ENCODE measurements at regions not wholly inside any gene's neighbourhood (a gene's known extent, or its start where the extent isn't known, plus 50 kb on each side); places are given as distances from the start of the nearest gene placed in this dataset.

DNA sequence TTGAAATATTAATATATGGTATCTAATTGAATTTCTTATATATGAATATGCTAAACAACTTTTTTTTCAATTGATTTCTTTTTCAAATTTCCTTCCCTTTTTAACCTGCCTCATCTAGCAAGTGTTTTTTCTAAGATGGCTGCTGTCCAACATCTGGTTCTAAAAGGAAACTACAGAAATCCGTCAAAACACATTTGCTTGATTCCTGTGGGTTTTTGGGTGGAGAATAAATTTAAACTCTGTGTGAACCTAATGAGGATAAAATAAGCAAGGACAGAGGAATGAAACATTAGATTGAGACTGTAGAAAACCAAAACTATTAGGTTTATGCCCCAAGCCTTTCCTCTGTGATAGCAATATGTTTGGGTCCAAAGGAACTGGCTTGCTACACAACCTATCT lies 75.5 kb upstream of the STARD3NL start:
- TF ChIP-seq, protein P1, sequence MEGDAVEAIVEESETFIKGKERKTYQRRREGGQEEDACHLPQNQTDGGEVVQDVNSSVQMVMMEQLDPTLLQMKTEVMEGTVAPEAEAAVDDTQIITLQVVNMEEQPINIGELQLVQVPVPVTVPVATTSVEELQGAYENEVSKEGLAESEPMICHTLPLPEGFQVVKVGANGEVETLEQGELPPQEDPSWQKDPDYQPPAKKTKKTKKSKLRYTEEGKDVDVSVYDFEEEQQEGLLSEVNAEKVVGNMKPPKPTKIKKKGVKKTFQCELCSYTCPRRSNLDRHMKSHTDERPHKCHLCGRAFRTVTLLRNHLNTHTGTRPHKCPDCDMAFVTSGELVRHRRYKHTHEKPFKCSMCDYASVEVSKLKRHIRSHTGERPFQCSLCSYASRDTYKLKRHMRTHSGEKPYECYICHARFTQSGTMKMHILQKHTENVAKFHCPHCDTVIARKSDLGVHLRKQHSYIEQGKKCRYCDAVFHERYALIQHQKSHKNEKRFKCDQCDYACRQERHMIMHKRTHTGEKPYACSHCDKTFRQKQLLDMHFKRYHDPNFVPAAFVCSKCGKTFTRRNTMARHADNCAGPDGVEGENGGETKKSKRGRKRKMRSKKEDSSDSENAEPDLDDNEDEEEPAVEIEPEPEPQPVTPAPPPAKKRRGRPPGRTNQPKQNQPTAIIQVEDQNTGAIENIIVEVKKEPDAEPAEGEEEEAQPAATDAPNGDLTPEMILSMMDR (IDR thresholded peaks at IDR 0.05), result no peak
- no peak for TF ChIP-seq EZH2 (IDR thresholded peaks at IDR 0.05)
- no peak for TF ChIP-seq EZH2phosphoT487 (IDR thresholded peaks at IDR 0.05)

Data from neural progenitor cell (in vitro differentiated cells).